C4-2B (cell line): ENCODE measurements at regions not wholly inside any gene's neighbourhood (a gene's known extent, or its start where the extent isn't known, plus 50 kb on each side); places are given as distances from the start of the nearest gene placed in this dataset.

Source experiments
- CTCF ChIP-seq: fragments of 450-650 bp; conservative IDR thresholded peaks from 2 replicates; pipeline ENCODE4 v1.5.1; 2017; ENCODE audit warnings: mild to moderate bottlenecking
- ZFX ChIP-seq: fragments of 450-650 bp; IDR thresholded peaks from 2 replicates; pipeline ENCODE4 v1.6.1; 2017

DNA sequence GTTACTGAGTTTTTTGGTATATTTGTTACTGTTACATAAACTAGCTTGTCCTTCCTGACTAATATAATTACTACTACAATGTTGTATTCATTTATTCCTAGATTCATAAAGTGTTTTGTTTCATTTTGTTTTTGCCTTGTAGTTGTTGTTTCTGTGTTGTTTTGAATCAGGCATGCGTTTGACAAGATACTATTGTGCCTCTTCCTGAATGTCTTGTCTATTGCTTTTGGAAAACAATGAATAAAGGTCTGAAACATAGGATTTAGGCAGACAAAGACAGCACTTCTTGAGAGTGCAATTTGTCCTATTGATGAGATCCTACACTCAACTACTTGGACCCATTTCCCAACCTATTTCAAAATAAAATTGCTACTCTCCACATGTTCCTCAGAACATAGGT is 630.4 kb upstream of the BOD1L1 start:
- no peak for TF ChIP-seq CTCF
- TF ChIP-seq ZFX, result no peak
